ENCODE measurements at regions not wholly inside any gene's neighbourhood (a gene's known extent, or its start where the extent isn't known, plus 50 kb on each side); places are given as distances from the start of the nearest gene placed in this dataset.

GRCh38 chr12:115464111-115464581 is 780.2 kb upstream of the TBX3 start:
- Mint-ChIP-seq H3K4me1 (no peaks in the 10 kb centered on the region), H3K9me3 (peaks cover 0 to 7% (median 4%) of the 10 kb centered on the region in 6 donors), H3K27ac (no peak overlapping the region), H3K4me3 (no peak overlapping the region), H3K27me3 (ENCODE audit: low read depth in 3 of 3) (peaks cover 0 to 7% (median 0%) of the 10 kb centered on the region in 3 donors), H3K36me3 (no peaks in the 10 kb centered on the region)
- no peak for DNase-seq

GRCh38 chr12:115461401-115461800 is 777.4 kb upstream of the TBX3 start:
- Mint-ChIP-seq H3K27me3 (ENCODE audit: low read depth in 3 of 3) (peaks cover 0 to 12% (median 2%) of the 10 kb centered on the region in 3 donors), H3K27ac (no peak overlapping the region), H3K4me3 (no peak overlapping the region), H3K4me1 (no peaks in the 10 kb centered on the region), H3K9me3 (peaks cover 2 to 17% (median 4%) of the 10 kb centered on the region in 6 donors), H3K36me3 (no peaks in the 10 kb centered on the region)
- no peak for DNase-seq

GRCh38 chr12:115457798-115458197 is 773.8 kb upstream of the TBX3 start:
- peaks cover 0 to 11% (median 2%) of the 10 kb centered on the region in 6 donors for H3K9me3 Mint-ChIP-seq
- H3K4me3 Mint-ChIP-seq = no peak overlapping the region
- DNase-seq = no peak
- H3K36me3 Mint-ChIP-seq = no peaks in the 10 kb centered on the region
- peaks cover 2 to 7% (median 2%) of the 10 kb centered on the region in 3 donors for H3K27me3 Mint-ChIP-seq (ENCODE audit: low read depth in 3 of 3)
- H3K27ac Mint-ChIP-seq = no peak overlapping the region
- no peaks in the 10 kb centered on the region for H3K4me1 Mint-ChIP-seq

- DNase-seq = no peak
- Mint-ChIP-seq H3K27ac (no peak overlapping the region), H3K9me3 (peaks cover 2 to 11% (median 4%) of the 10 kb centered on the region in 6 donors), H3K36me3 (peaks cover 0 to 4% (median 0%) of the 10 kb centered on the region in 3 donors), H3K27me3 (ENCODE audit: low read depth in 3 of 3) (peaks cover 3 to 9% (median 7%) of the 10 kb centered on the region in 3 donors), H3K4me3 (no peak overlapping the region), H3K4me1 (no peaks in the 10 kb centered on the region)
These were observed 773.1 kb upstream of the TBX3 start for GRCh38 chr12:115456946-115457689.

GRCh38 chr12:115455268-115455681 is 771.3 kb upstream of the TBX3 start:
- H3K36me3 Mint-ChIP-seq = peaks cover 0 to 4% (median 0%) of the 10 kb centered on the region in 3 donors
- H3K4me3 Mint-ChIP-seq = no peak overlapping the region
- peaks cover 0 to 1% of the 10 kb centered on the region in 2 donors for H3K4me1 Mint-ChIP-seq
- peaks cover 1 to 11% (median 3%) of the 10 kb centered on the region in 6 donors for H3K9me3 Mint-ChIP-seq
- H3K27ac Mint-ChIP-seq = no peak overlapping the region
- no peak for DNase-seq
- peaks cover 3 to 9% (median 9%) of the 10 kb centered on the region in 3 donors for H3K27me3 Mint-ChIP-seq (ENCODE audit: low read depth in 3 of 3)

- no peak overlapping the region for H3K27ac Mint-ChIP-seq
- H3K4me1 Mint-ChIP-seq = peaks cover 0 to 1% of the 10 kb centered on the region in 2 donors
- DNase-seq = no peak
- H3K36me3 Mint-ChIP-seq = peaks cover 0 to 4% (median 0%) of the 10 kb centered on the region in 3 donors
- H3K27me3 Mint-ChIP-seq (ENCODE audit: low read depth in 3 of 3) = peaks cover 1 to 11% (median 7%) of the 10 kb centered on the region in 3 donors
- peaks cover 1 to 5% (median 4%) of the 10 kb centered on the region in 6 donors for H3K9me3 Mint-ChIP-seq
- no peak overlapping the region for H3K4me3 Mint-ChIP-seq
These were observed 768.8 kb upstream of the TBX3 start for GRCh38 chr12:115452751-115453281.

GRCh38 chr12:115451780-115452736 is 768.1 kb upstream of the TBX3 start:
- no peak for DNase-seq
- Mint-ChIP-seq H3K27me3 (ENCODE audit: low read depth in 3 of 3) (peaks cover 1 to 11% (median 2%) of the 10 kb centered on the region in 3 donors), H3K4me3 (peak overlapping the region in 3 of 5 donors; percentile 49 to 58 (median 50)), H3K36me3 (peaks cover 0 to 4% (median 0%) of the 10 kb centered on the region in 3 donors), H3K27ac (no peak overlapping the region), H3K9me3 (peaks cover 1 to 5% (median 3%) of the 10 kb centered on the region in 6 donors), H3K4me1 (peaks cover 0 to 1% of the 10 kb centered on the region in 2 donors)

- peaks cover 0 to 5% (median 2%) of the 10 kb centered on the region in 6 donors for H3K9me3 Mint-ChIP-seq
- peak overlapping the region in 1 of 5 donors; percentile 15 for H3K4me3 Mint-ChIP-seq
- H3K27ac Mint-ChIP-seq = no peak overlapping the region
- peaks cover 0 to 4% (median 0%) of the 10 kb centered on the region in 3 donors for H3K36me3 Mint-ChIP-seq
- DNase-seq = no peak
- peaks cover 1 to 10% (median 2%) of the 10 kb centered on the region in 3 donors for H3K27me3 Mint-ChIP-seq (ENCODE audit: low read depth in 3 of 3)
- peaks cover 0 to 1% of the 10 kb centered on the region in 2 donors for H3K4me1 Mint-ChIP-seq
These were observed 767.3 kb upstream of the TBX3 start for GRCh38 chr12:115451151-115451779.

- peaks cover 0 to 1% of the 10 kb centered on the region in 2 donors for H3K4me1 Mint-ChIP-seq
- DNase-seq = no peak
- no peak overlapping the region for H3K4me3 Mint-ChIP-seq
- H3K36me3 Mint-ChIP-seq = peaks cover 0 to 4% (median 0%) of the 10 kb centered on the region in 3 donors
- peaks cover 0 to 5% (median 2%) of the 10 kb centered on the region in 6 donors for H3K9me3 Mint-ChIP-seq
- H3K27ac Mint-ChIP-seq = no peak overlapping the region
- H3K27me3 Mint-ChIP-seq (ENCODE audit: low read depth in 3 of 3) = peaks cover 1 to 9% (median 2%) of the 10 kb centered on the region in 3 donors
These were observed 766.7 kb upstream of the TBX3 start for GRCh38 chr12:115450710-115451109.

GRCh38 chr12:115450017-115450416 is 766.0 kb upstream of the TBX3 start:
- H3K27me3 Mint-ChIP-seq (ENCODE audit: low read depth in 3 of 3) = peaks cover 1 to 9% (median 2%) of the 10 kb centered on the region in 3 donors
- no peak overlapping the region for H3K4me3 Mint-ChIP-seq
- H3K9me3 Mint-ChIP-seq = peaks cover 0 to 5% (median 2%) of the 10 kb centered on the region in 6 donors
- H3K36me3 Mint-ChIP-seq = peaks cover 0 to 4% (median 0%) of the 10 kb centered on the region in 3 donors
- H3K4me1 Mint-ChIP-seq = peaks cover 0 to 1% of the 10 kb centered on the region in 2 donors
- H3K27ac Mint-ChIP-seq = no peak overlapping the region
- DNase-seq = no peak

- Mint-ChIP-seq H3K27ac (no peak overlapping the region), H3K27me3 (ENCODE audit: low read depth in 3 of 3) (peaks cover 1 to 9% (median 2%) of the 10 kb centered on the region in 3 donors), H3K4me3 (no peak overlapping the region), H3K9me3 (peaks cover 0 to 5% (median 2%) of the 10 kb centered on the region in 6 donors), H3K4me1 (peaks cover 0 to 1% of the 10 kb centered on the region in 2 donors), H3K36me3 (peaks cover 0 to 4% (median 0%) of the 10 kb centered on the region in 3 donors)
- no peak for DNase-seq
These were observed 765.6 kb upstream of the TBX3 start for GRCh38 chr12:115449526-115449925.

GRCh38 chr12:115444346-115444745 is 760.4 kb upstream of the TBX3 start:
- Mint-ChIP-seq H3K36me3 (no peaks in the 10 kb centered on the region), H3K27ac (no peak overlapping the region), H3K9me3 (peaks cover 0 to 2% (median under 1%) of the 10 kb centered on the region in 6 donors), H3K27me3 (ENCODE audit: low read depth in 3 of 3) (peaks cover 0 to 2% (median 0%) of the 10 kb centered on the region in 3 donors), H3K4me1 (no peaks in the 10 kb centered on the region), H3K4me3 (no peak overlapping the region)
- no peak for DNase-seq
